ENCODE measurements at regions not wholly inside any gene's neighbourhood (a gene's known extent, or its start where the extent isn't known, plus 50 kb on each side); places are given as distances from the start of the nearest gene placed in this dataset.

DNA sequence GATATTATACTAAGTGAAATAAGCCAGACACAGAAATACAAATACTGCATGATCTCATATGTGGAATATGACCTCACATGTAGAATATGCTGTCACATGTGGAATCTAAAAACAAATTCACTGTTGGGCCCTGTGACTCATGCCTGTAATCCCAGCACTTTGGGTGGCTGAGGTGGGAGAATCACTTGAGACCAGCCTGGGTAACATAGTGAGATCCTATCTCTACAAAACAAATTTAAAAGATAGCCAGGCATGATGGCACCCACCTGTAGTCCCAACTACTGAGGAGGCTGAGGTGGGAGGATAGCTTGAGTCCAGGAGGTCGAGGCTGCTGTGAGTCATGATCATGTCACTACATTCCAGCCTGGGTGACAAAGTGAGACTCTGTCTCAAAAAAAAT lies 160.3 kb downstream of the PTEN start:
- no peak for DNase-seq (ENCODE audit: extremely low read depth in 1 of 2, low read depth in 1 of 2)

- DNase-seq (ENCODE audit: extremely low read depth in 1 of 2, low read depth in 1 of 2) = no peak
Measured at GRCh38 chr10:88026031-88026430, 162.6 kb downstream of the PTEN start.

DNA sequence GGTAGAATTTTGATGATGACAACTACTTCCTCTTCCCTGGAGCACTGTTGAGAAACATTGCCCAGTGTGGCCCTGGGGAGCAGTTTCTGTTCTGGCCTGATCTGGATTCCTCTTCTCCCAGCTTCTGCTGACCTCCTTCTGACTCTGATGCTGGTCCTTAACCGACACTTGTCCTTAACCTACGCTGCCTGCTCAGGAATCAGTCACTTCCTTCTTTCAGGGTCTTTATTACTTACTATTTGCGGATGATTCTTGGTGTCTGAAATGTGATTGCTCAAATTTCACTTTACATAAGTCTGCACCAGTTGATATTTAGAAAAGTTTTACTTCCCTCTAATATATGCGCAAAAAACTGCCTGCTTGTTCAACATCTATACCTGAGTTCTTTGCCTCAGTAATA lies 164.1 kb downstream of the PTEN start:
- DNase-seq (ENCODE audit: extremely low read depth in 1 of 2, low read depth in 1 of 2) = no peak

- no peak for DNase-seq (ENCODE audit: extremely low read depth in 1 of 2, low read depth in 1 of 2)
Measured at GRCh38 chr10:88028072-88028471, 164.6 kb downstream of the PTEN start.

- DNase-seq (ENCODE audit: extremely low read depth in 1 of 2, low read depth in 1 of 2) = no peak
Measured at GRCh38 chr10:88028654-88029053, 165.2 kb downstream of the PTEN start.

DNA sequence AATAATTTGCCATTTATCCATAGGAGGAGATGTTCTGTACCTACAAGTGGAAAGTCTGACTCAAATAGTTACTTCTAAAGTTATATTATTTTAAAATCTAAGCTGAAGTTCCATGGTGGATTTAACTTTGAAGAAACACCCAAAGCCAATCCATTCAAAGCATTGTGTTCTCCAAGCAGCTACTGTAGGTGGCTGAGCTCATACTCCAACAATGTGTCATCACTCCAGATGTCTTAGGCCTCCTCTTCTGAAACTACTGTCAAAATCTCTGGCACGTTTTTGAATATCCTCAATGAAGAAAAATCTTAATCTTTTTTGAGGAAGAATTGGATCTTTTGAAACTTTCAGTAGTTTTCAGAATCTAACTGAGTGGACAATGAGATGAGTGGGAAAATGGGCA lies 169.1 kb downstream of the PTEN start:
- DNase-seq (ENCODE audit: extremely low read depth in 1 of 2, low read depth in 1 of 2) = no peak

DNA sequence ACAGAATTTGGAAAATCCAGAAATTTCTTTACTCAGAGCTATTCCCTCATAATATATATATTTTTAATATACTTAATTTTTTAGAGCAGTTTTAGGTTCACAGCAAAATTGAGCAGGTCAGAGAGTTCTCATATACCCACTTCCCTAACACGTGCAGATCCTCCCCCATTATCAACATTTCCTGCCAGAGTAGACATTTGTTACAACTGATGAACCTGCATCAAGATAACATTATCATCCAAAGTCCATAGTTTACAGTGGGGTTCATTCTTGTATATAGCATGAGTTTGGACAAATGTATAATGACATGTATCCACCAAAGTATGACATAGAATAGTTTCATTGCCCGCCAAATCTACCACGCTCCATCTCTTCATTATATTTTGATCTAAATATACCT lies 170.0 kb downstream of the PTEN start:
- no peak for DNase-seq (ENCODE audit: extremely low read depth in 1 of 2, low read depth in 1 of 2)

GRCh38 chr10:88033793-88034192 lies 170.4 kb downstream of the PTEN start:
- no peak for DNase-seq (ENCODE audit: extremely low read depth in 1 of 2, low read depth in 1 of 2)

- no peak for DNase-seq (ENCODE audit: extremely low read depth in 1 of 2, low read depth in 1 of 2)
Measured at GRCh38 chr10:88036126-88036525, 172.7 kb downstream of the PTEN start.

DNA sequence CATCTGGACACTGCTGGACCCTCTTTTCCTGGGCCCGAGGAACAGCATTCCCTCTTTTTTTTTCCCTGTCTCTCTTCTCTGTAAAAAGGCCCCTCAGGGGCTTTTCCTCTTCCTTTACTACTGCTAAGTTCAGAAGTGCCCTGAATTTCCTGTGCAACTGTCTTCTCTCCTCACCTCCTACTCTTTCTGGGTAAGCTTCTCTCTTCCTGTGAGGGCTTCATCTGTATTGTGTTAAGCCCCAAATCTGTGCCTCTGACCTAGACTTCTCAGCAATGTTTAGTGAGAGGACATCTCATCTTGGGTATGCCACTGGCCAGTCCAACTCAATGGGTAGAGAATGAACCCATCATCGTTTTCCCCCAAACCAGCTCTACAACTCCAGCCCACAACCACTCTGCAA lies 174.2 kb downstream of the PTEN start:
- DNase-seq (ENCODE audit: extremely low read depth in 1 of 2, low read depth in 1 of 2) = no peak

- no peak for DNase-seq (ENCODE audit: extremely low read depth in 1 of 2, low read depth in 1 of 2)
Measured at GRCh38 chr10:88038268-88038667, 174.8 kb downstream of the PTEN start.

DNA sequence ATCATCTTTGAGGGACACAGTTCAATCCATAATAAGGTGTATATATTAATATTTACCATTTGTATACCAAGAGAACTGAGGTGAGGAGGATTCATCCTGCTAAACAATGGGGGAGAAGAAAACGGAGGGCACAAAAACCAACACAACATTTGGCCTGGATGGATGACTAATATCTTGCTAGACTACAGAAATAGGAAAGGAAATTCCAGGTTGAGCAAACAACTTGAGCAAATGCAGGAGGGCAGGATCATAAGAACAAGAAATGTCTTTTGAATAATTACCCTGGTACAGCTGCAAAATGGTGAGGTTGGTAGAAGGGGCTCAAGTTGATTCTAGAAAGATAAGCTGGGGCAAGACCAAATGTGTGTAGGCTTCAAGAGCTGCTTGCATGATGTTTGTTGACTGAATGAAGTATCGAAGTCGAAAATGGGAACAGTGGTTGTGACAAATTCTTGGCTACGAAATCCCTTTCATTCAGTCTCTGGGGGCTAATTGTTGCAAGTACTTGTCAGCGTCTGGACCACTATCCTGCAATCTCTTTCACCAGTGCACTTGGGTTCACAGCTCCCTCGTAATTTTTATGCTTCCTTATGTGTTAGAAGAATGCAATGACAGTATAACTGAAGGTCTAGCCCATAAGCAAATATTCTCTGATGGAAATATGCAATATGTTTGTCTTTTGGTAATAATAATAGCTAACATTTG lies 176.2 kb downstream of the PTEN start:
- DNase-seq (ENCODE audit: extremely low read depth in 1 of 2, low read depth in 1 of 2) = no peak

DNA sequence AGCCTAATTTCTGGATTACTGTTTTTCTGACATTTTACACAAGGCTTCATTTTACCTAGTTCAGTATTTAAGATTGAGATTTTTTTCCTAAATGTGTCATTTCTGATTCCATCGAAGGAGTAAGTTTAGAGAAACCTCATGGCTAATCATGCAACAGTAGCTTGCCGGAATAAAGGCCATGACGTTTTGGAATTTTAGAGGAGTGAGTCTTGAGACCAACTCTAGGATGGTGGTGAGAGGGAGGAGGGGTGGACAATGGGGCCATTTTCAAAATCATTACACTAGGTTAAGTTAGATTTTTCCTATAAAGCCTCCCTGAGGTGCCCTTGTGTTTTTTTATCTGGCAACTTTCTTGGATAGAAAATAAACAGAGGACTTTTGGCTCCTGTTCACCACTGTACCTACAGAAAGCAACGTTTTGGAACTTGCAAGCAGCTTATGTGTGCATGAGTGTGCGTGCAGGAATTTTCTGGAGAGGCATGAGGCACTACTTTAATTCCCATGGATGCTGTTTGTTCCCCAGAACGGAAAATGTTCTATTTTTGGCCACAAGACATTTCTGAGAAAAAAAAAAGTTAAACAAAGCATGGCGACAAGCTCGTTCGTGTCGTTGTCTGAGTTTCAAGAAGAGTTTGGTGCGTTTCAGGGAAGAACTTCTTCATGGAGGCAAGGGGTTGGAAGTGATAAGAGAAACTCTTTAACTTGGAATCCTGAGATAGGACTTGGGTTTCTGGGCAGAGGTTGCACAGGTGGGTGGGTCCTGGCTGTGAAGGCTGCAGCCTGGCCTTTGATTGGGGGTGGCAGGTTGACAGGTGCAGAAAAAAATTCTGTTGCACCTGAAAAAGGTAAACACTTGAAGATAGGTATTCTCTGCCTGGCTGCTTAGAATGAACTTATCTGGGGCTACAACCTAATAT lies 178.1 kb downstream of the PTEN start:
- no peak for DNase-seq (ENCODE audit: extremely low read depth in 1 of 2, low read depth in 1 of 2)

DNA sequence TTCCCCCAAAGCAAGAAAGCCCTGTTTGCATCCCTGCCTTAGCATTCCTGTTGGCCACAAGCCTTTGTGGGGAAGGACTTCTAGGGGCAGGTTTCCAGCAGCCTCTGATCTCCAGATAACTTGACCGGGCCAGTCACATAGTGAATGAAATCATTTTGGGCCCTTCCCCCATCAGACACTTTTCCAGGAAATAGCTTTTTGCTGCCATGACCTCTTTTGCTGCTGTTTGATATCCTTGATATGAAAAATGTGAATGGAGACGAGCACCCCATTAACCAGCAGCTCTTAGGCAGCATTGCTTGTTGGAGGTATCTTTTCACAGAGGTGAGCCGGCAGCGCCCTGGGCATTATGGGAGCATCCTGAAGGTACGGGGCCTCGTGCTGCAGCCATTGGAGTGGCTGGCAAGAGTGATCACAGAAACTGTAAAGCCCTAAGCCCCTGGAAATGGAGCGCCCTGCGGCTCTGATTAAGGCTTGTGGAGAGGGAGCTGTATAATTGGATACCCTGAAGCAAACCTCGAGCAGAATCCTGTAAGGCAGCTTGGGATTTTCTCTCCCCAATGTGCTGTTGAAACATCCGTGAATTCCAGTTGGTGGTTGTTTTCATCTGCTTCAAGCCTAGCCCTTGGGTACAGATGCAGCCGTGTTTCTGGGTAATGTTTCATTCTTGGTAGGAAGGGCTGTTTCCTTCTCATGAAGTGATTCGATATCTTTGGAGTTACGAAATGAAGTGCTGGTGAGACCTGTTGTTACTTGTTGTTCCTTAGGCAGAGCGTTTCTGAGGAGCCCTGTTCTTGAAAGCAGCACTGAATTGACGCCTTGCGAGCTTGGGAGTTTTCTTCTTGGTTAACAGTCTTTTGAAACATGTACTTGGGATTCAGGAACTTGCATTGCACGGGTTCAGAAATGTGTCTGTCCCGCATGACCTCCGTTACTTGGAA lies 179.0 kb downstream of the PTEN start:
- DNase-seq (ENCODE audit: extremely low read depth in 1 of 2, low read depth in 1 of 2) = no peak

- DNase-seq (ENCODE audit: extremely low read depth in 1 of 2, low read depth in 1 of 2) = no peak
Measured at GRCh38 chr10:88045096-88045495, 181.7 kb downstream of the PTEN start.

GRCh38 chr10:88045656-88046415 lies 182.4 kb downstream of the PTEN start:
- no peak for DNase-seq (ENCODE audit: extremely low read depth in 1 of 2, low read depth in 1 of 2)

- no peak for DNase-seq (ENCODE audit: extremely low read depth in 1 of 2, low read depth in 1 of 2)
Measured at GRCh38 chr10:88047579-88047978, 184.2 kb downstream of the PTEN start.

DNA sequence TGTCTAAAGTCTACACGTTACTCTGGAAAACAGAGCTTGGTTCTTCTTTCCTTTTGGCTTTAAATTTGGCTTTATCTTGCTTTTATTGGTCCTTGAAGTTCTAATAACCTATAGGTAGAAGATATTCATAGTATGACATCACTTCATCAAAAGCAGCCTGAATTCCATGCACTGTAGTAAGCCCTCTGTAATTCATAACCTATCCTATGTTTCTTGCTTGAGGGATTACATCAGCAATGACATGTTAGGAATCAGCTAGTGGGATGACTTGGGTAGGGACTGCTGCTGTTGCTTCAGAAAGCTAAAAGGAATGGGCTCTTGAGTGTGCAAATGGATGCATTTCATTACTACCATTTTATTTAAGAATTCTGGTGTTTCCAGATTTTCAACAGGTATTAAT lies 184.9 kb downstream of the PTEN start:
- no peak for DNase-seq (ENCODE audit: extremely low read depth in 1 of 2, low read depth in 1 of 2)

- no peak for DNase-seq (ENCODE audit: extremely low read depth in 1 of 2, low read depth in 1 of 2)
Measured at GRCh38 chr10:88049204-88049603, 185.8 kb downstream of the PTEN start.

DNA sequence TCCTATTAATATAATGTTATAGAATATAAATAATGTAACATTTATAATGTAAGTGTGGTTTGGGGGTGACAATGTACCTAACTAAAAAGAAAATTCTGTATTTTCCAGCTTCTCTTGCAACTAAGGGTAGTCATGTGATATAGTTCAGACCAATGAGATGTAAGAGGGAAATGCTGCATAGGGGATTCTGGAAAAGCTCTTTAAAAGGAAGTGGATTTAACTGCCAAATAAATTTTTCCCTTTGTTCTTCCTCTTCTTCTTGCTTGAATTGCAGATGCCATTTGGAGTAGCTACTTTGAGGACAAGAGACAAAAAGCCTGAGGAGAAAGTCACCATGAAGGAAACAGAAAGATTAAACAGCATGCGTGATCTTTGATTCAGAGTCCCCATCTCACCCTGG lies 194.3 kb downstream of the PTEN start:
- no peak for DNase-seq (ENCODE audit: extremely low read depth in 1 of 2, low read depth in 1 of 2)
